Activated T-helper 1 cell treated with anti-CD3 and anti-CD28 coated beads, Interleukin-12 subunit alpha, Interleukin-12 subunit beta, Interleukin-2, Interleukin-4 antibody, amounts not matched to agents 30 ng/mL and 10 ng/mL and 1 ng/mL, durations not matched to agents 14 hours and 24 hours and 36 hours (primary cell): ENCODE measurements at regions not wholly inside any gene's neighbourhood (a gene's known extent, or its start where the extent isn't known, plus 50 kb on each side); places are given as distances from the start of the nearest gene placed in this dataset.
"Not testable (repeated sequence)": the region's sequence is repeated elsewhere in the genome, so short reads cannot be mapped to it uniquely, and the experiment has no call there.

Experiments
- DNase-seq: peaks from one replicate; pipeline ENCODE4 v3.0.0; 2021; ENCODE audit warnings: low spot score
- H3K27ac Mint-ChIP-seq: one replicate; pipeline ENCODE4 v1.8.0; 2021; ENCODE audit warnings: mild to moderate bottlenecking, mixed read lengths
- H3K27me3 Mint-ChIP-seq: one replicate; pipeline ENCODE4 v1.8.0; 2022; ENCODE audit warnings: mild to moderate bottlenecking, moderate library complexity, mixed read lengths; ENCODE audit not compliant: insufficient read depth
- H3K36me3 Mint-ChIP-seq: one replicate; pipeline ENCODE4 v1.8.0; 2021; ENCODE audit warnings: low read depth, mixed read lengths
- H3K4me1 Mint-ChIP-seq: one replicate; pipeline ENCODE4 v1.8.0; 2021; ENCODE audit warnings: low read depth, mixed read lengths
- H3K4me3 Mint-ChIP-seq: one replicate; pipeline ENCODE4 v1.8.0; 2021; ENCODE audit warnings: mild to moderate bottlenecking, moderate library complexity, mixed read lengths
- H3K9me3 Mint-ChIP-seq: one replicate; pipeline ENCODE4 v1.8.0; 2021; ENCODE audit warnings: mixed read lengths
- intact Hi-C: fragments of 100-400 bp; cut with micrococcal nuclease; formaldehyde crosslinking; loops from one replicate; pipeline ENCODE4 v1.15.1; 2024

DNA sequence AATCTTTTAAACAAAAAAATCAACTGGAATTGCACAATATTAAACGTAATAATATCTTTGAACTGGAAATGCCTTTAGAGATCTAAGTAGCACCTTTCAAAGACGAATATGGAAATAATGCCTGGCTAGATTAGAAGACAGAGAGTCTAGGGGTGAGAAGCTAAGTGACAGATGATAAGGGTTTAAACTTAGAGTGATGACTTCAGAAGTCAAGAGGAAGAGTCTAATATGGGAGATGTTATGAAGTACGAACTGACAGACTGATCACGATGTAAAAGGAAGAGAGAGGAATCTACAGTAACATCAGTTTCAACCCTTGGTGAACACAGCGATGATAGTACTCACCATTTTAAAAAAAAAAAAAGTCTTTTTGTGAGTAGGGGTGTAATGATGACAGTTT is 57.9 kb downstream of the HINT1 start:
- no peak overlapping the region for H3K27ac Mint-ChIP-seq
- H3K27me3 Mint-ChIP-seq, result no peaks in the 10 kb centered on the region
- H3K4me1 Mint-ChIP-seq, result peaks cover 27% of the 10 kb centered on the region
- intact Hi-C loops, result no loop called here
- H3K4me3 Mint-ChIP-seq, result no peak overlapping the region
- no peaks in the 10 kb centered on the region for H3K36me3 Mint-ChIP-seq
- H3K9me3 Mint-ChIP-seq, result no peaks in the 10 kb centered on the region
- no peak for DNase-seq

DNA sequence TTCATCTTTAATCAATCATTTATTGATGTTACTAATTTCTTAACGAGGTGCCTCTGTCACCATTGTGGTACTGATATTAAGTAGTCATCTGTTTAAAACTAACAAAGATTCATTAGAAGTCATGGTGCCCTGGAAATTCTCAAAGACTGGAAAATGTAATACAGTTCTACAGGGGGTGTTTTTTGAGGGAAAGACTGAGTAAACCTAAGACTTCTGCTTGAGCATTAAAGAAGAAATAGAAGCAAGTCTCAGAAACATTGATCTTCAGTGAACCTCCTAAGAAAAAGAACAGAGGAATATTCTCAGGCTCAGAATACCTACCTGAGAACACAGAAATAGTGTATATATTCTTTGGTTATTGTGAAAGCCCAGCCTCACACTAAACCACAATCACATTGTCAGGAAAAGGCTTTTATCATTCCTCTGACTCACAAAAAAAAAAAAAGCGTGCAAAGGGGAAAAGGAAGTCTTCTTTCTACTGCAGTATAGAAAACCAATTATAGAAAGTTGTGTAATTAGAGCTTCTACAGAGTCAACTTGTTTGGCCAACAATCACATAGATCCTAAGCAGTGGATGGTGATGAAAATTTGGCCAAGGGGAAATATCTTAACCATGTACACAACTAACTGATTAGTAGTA is 60.8 kb downstream of the HINT1 start:
- DNase-seq, result no peak
- Mint-ChIP-seq H3K27me3 (no peaks in the 10 kb centered on the region), H3K4me1 (peaks cover 18% of the 10 kb centered on the region), H3K4me3 (no peak overlapping the region), H3K9me3 (no peaks in the 10 kb centered on the region), H3K36me3 (no peaks in the 10 kb centered on the region), H3K27ac (no peak overlapping the region)
- intact Hi-C loops, result loop anchor here (1.0 kb wide), 1 partner anchor 35 kb away; no protein-coding TSS in a partner anchor

DNA sequence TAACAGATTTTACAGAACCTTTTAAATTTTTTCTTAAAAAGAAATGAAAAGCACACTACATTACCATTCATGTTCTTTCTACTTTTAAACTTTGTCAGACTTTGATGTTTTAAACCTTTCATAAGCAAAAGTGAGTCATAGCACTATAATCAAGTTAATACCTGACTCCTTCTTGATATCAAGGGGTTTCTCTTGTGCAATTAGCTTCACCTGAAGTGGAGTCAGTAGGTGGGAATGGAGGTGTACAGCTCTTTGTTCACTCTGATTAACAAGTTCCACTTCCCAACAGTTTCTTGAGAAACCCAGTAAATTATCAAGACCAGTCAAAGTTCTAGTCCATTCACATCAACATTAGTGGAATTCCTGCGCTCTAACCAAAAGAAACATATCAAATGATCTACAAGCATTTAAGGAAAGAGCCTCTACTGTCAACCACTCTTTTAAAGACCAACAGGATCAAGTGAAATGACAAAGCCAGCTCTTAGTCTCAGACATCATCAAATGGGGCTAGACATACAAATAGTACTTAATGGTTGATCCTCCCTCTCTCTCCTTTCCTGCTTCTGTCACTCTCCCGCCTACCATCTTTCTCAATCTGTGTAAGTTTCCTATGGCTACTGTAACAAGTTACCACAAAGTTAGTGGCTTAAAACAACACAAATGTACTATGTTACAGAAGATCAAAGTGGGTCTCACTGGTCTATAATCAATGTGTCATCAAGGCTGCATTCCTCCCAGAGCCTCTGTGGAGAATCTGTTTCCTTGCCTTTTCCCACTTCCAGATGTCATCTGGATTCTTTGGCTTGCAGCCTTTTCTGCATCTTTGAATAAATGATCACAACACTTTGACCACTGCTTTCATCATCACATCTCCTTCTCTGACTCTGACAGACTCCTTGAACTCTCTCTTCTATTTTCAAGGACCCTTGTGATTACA is 68.0 kb downstream of the HINT1 start:
- no peaks in the 10 kb centered on the region for H3K4me1 Mint-ChIP-seq
- no peaks in the 10 kb centered on the region for H3K36me3 Mint-ChIP-seq
- peaks cover 9% of the 10 kb centered on the region for H3K9me3 Mint-ChIP-seq
- no peaks in the 10 kb centered on the region for H3K27me3 Mint-ChIP-seq
- no peak overlapping the region for H3K27ac Mint-ChIP-seq
- DNase-seq, result no peak
- intact Hi-C loops, result loop anchor here (1.0 kb wide), 1 partner anchor 28 kb away; no protein-coding TSS in a partner anchor
- H3K4me3 Mint-ChIP-seq, result no peak overlapping the region

- intact Hi-C loops, H3K4me3 Mint-ChIP-seq: not testable (repeated sequence)
Measured at GRCh38 chr5:131095561-131095960, 69.5 kb downstream of the HINT1 start.

DNA sequence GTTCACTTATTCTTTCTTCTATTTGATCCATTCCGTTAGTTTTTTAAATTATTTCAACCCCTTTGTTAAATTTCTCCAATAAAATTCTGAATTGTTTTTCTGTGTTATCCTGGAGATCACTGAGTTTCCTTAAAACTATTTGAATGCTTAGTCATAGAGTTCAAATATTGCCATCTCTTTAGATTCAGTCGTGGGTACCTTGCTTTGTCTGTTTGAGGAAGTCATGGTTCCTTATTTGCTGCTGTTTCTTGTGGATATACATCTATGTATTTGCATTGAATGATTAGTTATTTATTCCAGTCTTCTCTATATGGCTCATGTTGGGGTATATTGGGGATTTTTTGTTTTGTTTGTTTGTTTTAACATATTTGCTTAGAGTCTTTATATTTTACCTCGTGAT is 80.6 kb downstream of the HINT1 start:
- intact Hi-C loops, result no loop called here
- Mint-ChIP-seq H3K27ac (no peak overlapping the region), H3K4me3 (no peak overlapping the region), H3K36me3 (no peaks in the 10 kb centered on the region), H3K9me3 (peaks cover 13% of the 10 kb centered on the region), H3K27me3 (peaks cover 15% of the 10 kb centered on the region), H3K4me1 (no peaks in the 10 kb centered on the region)
- DNase-seq, result no peak

More at GRCh38 chr5:131095561-131095960, 69.5 kb downstream of the HINT1 start:
- not testable (repeated sequence) for H3K9me3 Mint-ChIP-seq, H3K36me3 Mint-ChIP-seq, H3K27ac Mint-ChIP-seq, H3K27me3 Mint-ChIP-seq, DNase-seq, H3K4me1 Mint-ChIP-seq

DNA sequence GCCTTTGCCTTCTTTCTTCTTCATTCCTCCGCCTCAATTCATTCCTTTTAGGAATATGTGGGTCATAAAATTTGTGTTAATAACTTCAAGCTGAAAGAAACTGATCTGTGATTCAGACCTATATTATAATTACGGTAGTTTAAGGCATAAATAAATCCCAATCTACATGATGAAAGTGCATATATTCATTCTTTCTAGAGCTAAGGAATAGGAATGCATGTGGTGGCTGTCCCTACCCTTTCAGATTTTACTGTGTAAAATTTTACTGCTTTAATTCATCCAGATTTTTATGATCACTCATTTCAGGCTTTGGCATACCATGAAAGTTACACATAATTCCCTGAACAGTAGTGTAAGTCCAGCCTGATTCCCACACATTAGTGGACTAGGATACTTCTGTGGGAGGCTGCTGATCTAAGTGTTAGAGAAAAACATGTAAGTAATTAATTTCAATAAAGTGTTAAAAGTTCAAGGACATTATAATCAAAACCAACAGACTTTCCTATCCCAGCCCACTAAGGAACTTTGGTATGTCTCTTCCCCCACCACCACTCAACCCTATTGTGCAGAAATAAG is 83.1 kb downstream of the HINT1 start:
- Mint-ChIP-seq H3K4me1 (peaks cover 16% of the 10 kb centered on the region), H3K27me3 (peaks cover 13% of the 10 kb centered on the region), H3K27ac (no peak overlapping the region), H3K4me3 (no peak overlapping the region), H3K9me3 (peaks cover 6% of the 10 kb centered on the region), H3K36me3 (no peaks in the 10 kb centered on the region)
- no peak for DNase-seq
- intact Hi-C loops, result no loop called here

DNA sequence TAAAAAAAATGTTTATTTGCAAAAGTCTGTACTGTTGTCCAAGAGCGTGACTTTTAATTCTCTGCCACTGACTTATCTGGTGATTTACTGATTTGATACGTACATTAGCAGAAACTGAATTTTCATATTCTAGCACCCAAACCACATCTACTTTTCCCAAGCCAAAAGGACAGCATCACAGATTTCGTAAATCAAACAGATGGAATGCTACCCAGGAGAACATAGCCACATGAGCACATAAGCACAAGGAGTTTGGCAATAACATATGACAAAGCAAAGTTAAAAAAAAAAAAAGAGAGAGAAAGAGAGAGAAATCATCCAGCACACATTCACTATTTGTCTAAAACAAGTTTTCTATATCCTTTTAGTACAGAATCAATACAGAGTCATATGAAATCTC is 83.7 kb downstream of the HINT1 start:
- H3K27ac Mint-ChIP-seq, result no peak overlapping the region
- intact Hi-C loops, result no loop called here
- no peak overlapping the region for H3K4me3 Mint-ChIP-seq
- H3K4me1 Mint-ChIP-seq, result peaks cover 20% of the 10 kb centered on the region
- no peak for DNase-seq
- peaks cover 11% of the 10 kb centered on the region for H3K27me3 Mint-ChIP-seq
- H3K36me3 Mint-ChIP-seq, result peaks cover 3% of the 10 kb centered on the region
- no peaks in the 10 kb centered on the region for H3K9me3 Mint-ChIP-seq

- Mint-ChIP-seq H3K27me3 (peaks cover 1% of the 10 kb centered on the region), H3K27ac (no peak overlapping the region), H3K4me3 (no peak overlapping the region), H3K36me3 (peaks cover 7% of the 10 kb centered on the region), H3K4me1 (peaks cover 20% of the 10 kb centered on the region), H3K9me3 (peaks cover 7% of the 10 kb centered on the region)
- intact Hi-C loops, result no loop called here
- no peak for DNase-seq
Measured at GRCh38 chr5:131079232-131079631, 85.8 kb downstream of the HINT1 start.

DNA sequence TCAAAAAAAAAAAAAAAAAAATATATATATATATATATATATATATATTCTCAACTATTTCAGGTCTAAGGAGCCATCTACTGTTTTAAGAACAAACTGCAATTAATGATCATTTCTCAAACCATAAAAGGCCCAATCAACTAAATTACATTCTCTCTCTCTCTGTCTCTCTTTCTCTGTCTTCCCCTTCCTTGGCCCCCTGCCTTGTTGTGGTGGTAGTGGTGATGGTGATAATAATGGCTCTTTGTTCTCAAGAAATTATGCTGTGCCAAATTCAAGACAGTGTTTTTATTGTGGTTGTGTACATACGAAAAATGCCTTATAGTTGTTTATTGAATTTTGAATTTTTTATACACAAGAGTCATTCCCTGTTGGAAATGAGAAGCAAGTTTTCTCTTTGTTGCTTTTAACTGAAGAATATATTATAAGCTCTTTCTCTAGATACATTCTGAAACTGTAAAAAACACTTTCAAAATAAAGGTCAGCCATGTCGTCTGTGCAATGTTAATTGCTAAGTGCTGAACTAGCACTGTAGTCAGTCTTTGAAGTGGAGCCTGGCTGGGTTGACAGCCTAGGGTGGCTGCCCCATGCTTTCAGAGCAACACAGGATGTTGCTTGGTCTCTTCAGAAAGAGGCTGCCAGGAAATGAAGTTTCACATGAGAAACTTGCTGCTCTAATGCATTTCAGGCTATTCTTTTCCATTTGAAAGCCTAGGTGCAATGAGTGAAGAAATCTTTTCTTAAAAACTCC is 96.0 kb downstream of the HINT1 start:
- no peaks in the 10 kb centered on the region for H3K27me3 Mint-ChIP-seq
- peaks cover 31% of the 10 kb centered on the region for H3K9me3 Mint-ChIP-seq
- H3K36me3 Mint-ChIP-seq, result peaks cover 16% of the 10 kb centered on the region
- H3K27ac Mint-ChIP-seq, result peak overlapping the region; percentile 91
- peak; percentile 65 for DNase-seq
- H3K4me1 Mint-ChIP-seq, result peaks cover 53% of the 10 kb centered on the region
- peak overlapping the region; percentile 67 for H3K4me3 Mint-ChIP-seq
- intact Hi-C loops, result loop anchor here (1.0 to 5.0 kb wide), 6 partner anchors 8 to 328 kb away; no protein-coding TSS in a partner anchor

GRCh38 chr5:131068076-131068475 is 97.0 kb downstream of the HINT1 start:
- Mint-ChIP-seq H3K27me3 (no peaks in the 10 kb centered on the region), H3K4me3 (no peak overlapping the region), H3K4me1 (peaks cover 56% of the 10 kb centered on the region), H3K27ac (no peak overlapping the region), H3K36me3 (peaks cover 16% of the 10 kb centered on the region), H3K9me3 (peaks cover 31% of the 10 kb centered on the region)
- no peak for DNase-seq
- intact Hi-C loops, result loop anchor here (5.0 kb wide), 2 partner anchors 94 to 329 kb away; no protein-coding TSS in a partner anchor

DNA sequence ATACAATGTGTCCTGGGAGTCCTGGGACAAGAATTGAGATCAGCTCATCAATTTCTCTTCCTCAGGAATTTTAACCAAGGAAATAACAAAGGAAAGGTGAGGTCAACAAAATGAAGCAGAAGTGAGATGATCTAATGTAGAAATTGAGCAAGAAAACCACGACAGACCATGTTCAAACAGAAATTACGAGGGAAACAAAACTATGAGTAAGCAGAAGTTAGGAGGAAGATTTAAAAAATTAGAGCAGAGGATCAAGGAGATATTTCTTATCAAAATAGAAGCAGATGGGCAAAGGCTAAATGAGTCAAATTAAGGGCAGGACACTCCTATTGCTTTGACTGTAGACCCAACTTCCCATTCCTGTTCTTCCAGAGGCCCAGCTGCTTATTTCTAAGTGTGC is 97.4 kb downstream of the HINT1 start:
- Mint-ChIP-seq H3K27me3 (no peaks in the 10 kb centered on the region), H3K36me3 (peaks cover 16% of the 10 kb centered on the region), H3K4me1 (peaks cover 56% of the 10 kb centered on the region), H3K27ac (peak overlapping the region; percentile 18), H3K4me3 (no peak overlapping the region), H3K9me3 (peaks cover 31% of the 10 kb centered on the region)
- intact Hi-C loops, result loop anchor here (5.0 kb wide), 2 partner anchors 95 to 330 kb away; no protein-coding TSS in a partner anchor
- DNase-seq, result no peak

DNA sequence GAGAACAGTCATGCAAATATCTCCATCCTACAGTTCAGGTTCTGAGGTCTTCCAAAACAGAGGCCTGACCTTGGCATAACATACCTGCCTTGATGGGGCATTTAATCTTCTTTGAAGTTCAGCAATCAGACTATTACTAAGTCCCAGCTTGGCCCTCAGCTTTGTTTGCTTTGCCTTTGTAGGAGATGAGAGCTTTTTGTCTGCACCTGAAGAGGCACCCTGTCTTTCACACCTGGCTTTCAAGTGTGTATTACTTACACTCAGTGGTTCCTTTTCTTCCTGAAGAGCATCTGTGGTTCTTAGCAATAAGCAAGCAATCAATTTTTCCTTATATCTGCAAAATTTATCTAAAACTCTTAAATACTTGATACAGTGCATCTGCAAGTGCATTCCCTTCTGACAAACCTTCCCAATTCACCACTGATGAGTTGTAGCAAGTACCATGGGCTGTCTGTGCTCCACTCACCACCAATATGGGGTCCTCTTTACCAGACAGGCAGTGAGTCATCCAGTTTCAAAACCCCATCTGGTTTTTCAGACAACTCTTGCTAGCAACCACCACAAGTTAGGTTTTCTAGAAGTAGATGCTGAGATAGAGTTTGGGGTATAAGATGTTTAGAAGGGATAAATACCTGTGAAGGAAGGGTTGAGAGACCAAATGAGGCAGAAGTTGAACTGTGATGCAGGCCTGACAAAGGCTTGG is 100.2 kb downstream of the HINT1 start:
- DNase-seq, result peak; percentile 8
- Mint-ChIP-seq H3K27me3 (no peaks in the 10 kb centered on the region), H3K4me3 (peak overlapping the region; percentile 4), H3K4me1 (peaks cover 47% of the 10 kb centered on the region), H3K27ac (peak overlapping the region; percentile 66), H3K9me3 (peaks cover 36% of the 10 kb centered on the region), H3K36me3 (peaks cover 15% of the 10 kb centered on the region)
- intact Hi-C loops, result loop anchor here (5.0 kb wide), 2 partner anchors 97 to 332 kb away; no protein-coding TSS in a partner anchor
